Activated T-cell treated with anti-CD3 and anti-CD28 coated beads for 1 hour (primary cell): ENCODE measurements at regions not wholly inside any gene's neighbourhood (a gene's known extent, or its start where the extent isn't known, plus 50 kb on each side); places are given as distances from the start of the nearest gene placed in this dataset.

Experiments used
- DNase-seq: peaks from one replicate; pipeline ENCODE4 v3.0.0-alpha.2; 2020; ENCODE audit warnings: low read depth

DNA sequence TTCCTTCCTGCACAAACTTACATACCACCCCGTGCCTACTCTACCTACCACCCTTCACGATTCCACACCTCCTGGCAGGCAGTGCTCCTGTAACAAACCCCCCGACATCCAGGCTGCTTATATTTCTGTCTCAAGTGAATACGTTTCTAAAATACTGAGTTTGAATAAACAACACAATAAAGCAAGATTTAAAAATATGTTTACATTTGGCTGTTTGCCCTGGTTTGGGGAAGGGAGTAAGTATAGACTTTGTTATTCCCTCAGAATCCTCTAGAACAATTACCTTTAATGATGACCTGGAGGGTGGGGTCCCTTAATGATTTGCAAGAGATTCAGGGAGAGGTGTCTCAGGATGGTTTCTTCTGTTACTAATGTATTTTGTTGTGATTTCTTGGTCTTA lies 402.6 kb upstream of the TBL1XR1 start:
- DNase-seq: no peak

DNA sequence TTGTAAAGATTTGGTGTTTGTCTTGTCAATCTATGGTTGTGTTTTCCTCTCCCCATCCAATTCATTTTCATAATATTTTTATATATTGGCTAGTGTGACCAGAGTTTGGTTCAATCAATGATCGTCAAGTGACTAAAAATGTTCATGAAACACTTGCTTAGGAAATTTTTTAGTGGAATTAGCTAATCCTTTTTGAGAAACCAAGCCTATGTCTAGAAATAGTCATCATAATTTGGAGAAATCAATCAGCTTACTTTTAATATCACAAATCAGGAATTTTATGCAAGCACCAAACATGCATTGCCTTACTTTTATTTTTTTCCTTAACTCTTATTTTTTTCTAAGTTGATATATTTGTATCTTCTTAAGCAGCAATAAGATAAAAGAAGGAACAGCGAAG lies 403.1 kb upstream of the TBL1XR1 start:
- DNase-seq: no peak

DNA sequence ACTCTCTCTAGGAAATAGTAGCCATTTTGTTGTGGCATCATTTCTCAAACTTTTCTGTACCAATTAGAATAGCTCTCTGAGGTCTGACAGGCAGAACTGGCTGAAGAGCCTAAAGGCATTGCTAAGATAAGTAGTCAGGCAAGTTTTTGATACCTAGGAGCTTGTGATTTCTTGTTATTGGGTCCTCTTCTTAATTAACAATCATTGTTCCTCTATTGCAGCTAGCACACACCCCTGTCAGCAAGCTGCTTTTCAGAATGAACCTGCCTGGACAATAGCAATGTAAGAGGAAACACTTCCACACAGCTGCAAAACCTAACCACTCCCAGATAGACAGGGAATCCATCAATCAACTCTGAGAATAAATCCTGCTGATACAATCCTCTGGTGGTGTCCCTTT lies 403.9 kb upstream of the TBL1XR1 start:
- no peak for DNase-seq

DNA sequence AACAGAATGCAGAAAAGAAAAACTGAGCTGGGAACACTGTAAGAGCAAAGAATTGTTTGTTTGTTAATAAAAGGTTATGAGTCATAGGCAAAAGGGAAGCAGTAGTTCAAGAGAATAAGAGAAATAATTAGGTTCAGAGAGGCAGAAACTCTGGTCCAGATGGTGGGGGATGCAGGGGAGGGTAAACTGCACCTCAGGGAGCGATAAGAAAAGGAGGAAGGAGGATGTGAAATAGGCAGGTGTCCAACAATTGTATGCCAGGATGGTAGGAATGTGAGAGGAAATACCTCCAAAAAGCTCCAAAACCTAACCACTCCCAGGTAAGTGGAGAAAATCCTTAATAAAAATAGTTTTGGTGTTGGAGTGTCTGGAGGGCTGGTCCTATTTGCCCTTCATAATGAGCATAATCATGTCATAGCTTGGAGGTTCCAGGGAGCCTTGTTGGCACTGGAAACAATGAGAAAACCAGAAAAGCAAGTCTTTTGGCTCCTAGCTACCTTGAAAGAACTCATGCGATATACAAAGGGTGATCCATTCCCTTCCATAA lies 405.4 kb upstream of the TBL1XR1 start:
- no peak for DNase-seq

DNA sequence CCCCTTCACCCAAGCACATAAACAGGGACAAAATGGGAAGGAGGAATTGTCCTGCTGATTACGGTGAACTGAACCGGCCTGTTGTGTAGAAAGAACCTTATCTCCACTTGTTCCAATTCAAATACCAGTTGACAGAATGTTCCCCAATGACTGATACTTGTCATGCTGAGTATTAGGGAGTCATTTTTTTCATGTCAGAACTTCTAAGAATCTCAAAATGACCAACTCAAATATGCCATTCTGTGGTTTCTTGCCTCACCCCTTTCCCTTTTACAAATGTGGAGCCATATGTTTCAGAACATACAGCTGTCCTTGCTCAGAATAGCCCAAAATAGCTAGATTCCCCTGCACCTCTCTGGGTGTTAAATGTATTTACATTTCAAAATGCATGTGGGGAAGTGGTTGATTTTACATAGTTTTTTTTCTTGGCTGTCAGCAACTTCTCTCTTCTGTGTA lies 405.9 kb upstream of the TBL1XR1 start:
- no peak for DNase-seq

DNA sequence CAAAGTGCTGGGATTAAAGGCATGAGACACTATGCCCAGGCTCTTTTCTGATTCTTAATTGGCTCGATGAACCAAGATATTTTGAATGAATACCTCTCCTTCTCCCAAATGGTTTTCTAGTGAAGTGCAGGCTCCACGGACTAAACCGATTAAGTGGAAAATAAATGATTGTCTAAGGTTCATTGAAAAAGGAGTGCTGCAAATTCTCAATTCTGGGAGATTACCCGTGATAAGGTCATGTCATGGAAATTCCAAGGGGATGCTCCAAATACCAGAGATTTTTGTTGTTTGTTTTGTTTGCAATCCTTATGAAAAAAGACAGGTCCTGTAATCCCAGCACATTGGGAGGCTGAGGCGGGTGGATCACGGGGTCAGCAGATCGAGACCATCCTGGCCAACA lies 406.9 kb upstream of the TBL1XR1 start:
- DNase-seq: no peak

DNA sequence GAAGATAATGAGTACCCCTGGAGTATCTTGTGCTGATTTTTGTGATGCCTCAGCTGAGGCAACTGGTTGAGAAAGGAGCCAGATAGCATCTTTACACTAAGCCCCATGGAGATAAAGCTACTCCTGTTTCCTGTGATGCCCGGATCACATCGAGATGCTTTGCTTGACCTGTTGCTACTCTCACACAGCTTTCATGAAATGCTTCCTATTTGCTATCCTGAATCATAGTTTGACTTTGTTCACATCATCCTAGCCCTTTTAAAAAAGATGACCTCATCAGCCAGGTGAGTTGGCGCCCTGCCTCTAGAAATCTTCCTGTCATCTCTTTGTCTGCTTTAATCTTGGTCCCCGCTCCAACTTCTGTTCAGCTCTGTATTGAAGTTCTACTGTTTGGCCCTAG lies 409.6 kb upstream of the TBL1XR1 start:
- no peak for DNase-seq

DNA sequence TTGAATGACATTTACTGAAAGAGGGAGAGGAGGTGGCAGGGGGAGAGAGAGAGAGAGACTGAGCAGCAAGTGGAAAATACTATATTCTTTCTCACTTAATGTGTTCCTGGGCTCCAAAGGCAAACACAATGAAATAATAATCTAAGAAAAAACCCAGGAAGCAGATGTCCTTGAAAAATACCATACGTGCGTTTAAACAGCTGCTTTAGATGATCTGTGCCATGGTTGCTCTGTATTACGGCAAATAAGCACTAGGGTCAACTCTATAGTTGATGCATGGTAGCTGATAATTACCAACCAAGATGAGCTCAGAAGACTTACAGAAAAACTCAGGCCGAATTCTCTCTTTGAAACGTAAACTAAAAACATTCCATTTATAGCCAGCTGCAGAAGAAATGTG lies 410.3 kb upstream of the TBL1XR1 start:
- DNase-seq: no peak

DNA sequence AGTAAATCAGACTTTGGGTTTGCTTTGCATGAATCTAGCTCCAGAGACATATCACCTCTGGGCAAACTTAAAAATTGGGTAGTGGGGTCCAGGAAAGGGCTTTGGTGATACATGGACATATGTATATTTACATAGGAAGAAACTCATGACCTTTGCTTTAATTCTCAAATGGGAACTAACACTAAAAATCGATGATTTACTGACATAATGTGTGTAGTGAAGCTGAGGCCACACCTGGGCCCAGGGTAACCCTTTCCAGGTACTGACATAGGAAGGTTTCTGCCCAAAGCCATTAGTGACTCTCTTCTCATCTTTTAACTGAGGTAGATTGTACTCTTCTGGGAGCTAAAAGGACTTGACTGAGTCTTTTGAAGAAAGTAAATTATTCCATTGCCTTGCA lies 411.2 kb upstream of the TBL1XR1 start:
- no peak for DNase-seq

DNA sequence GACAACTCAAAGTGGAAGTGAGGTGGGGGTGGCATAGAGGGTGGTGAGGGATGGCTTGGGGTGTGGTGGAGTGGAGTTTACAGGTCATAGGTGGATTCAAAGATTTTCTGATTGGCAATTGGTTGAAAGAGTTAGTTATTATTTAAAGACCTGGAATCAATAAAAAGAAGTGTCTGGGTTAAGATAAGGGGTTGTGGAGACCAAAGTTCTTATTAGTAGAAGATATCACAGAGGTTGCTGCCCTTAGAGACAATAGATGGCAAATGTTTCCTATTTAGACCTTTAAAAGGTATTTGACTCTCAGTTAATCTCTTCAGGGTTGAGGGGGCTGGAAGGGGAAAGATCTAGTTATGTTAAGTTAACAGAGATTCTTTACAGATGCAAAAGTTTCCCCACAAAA lies 412.3 kb upstream of the TBL1XR1 start:
- DNase-seq: no peak

DNA sequence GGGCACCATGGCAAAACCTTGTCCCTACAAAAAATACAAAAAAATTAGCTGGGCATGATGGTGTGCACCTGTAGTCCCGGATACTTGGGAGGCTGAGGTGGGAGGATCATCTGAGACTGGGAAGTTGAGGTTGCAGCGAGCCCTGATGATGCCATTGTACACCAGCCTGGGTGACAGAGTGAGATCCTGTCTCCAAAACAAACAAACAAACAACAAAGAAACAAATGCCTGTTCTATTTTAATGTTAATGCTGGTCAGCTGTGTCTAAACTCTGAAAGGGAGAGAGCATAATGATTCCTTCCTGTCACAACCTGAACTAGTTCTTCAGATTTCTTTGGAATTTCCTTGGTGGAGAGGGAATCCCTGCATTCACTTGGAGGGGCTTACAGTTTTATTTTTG lies 413.0 kb upstream of the TBL1XR1 start:
- DNase-seq: no peak

DNA sequence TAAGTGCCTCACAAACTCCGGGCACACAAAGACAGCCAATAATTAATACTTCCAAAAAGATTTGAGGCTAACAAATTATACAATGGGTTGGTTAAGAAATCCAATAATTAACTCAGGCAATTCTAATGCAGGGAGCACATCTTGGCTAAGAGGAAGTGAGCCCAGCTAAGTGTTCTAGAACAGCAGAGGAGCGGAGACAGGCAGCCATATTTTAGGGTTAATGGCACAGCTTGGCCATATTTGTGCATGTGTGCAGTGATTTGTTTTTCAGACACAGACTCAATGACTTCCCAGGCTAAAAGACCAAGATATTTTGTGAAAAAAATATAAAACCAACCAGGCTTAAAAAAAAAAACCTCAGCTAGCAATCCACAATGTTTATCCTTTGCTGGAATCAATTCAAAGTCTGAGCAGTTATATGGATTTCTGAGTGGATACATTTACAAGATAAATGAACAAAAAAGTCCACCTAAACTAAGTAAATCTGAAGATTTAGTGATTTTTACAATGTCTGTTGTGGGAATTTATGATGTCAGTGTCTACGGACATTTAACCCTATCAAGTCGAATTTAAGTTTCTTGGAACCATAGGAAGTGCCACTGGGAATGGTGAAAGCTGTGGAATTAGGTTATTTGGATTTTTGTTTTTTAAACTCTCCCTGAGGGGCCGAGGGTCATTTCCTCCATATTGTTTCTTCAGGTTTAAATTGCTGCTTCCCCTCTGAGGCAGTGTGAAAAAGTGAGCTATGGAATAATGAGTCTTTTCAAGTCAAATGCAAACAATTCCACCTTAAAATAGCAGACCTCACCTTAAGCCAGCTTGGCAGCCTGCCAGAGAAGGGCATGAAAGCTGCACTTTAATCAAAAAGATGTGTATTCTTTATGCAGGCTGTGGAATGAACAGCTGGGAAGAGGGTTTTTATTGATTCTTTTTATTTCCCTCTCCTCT lies 413.7 kb upstream of the TBL1XR1 start:
- peak; percentile 23 for DNase-seq

DNA sequence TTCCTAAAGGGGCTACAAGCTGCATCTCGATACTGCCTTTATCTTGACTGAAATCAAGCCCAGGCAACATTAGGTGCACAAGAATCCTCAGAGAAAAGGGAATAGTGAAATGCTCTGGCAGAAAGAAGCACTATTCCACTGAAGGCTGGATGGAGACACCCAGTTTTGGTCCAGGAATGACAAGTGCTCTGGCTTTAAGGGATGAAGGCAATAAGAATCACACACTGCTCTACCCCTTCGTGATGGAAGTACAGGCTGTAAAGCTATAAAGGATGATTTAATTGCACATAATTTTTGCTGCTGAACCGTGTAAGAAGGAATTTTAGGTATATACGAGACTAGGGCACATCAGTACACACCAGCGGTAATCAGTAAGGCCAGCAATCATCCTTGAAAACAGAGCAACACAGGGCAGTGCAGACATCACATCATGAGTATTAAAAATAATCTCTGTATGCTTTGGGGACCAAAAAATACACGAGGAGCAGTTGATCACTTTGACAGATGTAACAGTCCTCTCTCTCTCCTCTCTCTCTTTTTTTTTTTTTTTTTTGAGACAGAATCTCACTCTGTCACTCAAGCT lies 414.6 kb upstream of the TBL1XR1 start:
- DNase-seq: no peak

DNA sequence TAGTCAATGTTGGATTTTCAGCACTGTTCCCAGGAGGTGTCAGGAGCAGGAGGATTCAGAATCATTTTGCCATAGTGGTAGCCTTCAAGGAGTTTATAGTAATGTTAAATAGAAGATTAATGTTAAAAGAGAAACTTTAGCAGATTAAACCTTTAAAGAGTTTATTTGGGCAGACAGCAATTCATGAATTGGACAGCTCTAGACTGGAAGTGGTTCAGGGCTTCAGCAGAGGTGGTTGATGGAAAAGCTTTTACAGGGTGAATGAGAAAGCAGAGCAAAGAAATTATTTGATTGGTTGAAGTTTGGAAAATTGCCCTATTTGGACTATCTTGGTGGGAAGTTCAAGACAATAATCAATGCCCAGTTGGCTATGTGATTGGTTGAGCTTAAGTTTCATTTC lies 416.6 kb upstream of the TBL1XR1 start:
- DNase-seq: no peak

DNA sequence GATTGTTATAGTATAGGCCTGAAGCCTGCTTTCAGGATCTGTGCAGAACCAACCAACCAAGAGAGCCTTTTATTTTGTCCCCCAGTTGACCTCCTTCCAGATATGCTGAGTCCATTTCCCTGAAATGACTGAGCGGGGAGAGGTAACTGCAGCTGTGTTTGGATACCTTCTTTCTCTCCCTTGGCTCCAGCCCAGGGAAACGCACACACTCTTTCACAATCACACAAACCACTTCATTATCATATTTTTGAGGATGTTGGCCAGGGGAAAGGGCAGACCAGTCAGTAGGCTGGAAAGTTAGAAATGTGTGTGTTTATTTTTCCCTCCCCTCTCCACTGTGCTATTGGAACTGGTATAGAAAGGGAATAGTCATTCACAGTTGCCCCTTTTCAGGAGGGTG lies 417.7 kb upstream of the TBL1XR1 start:
- no peak for DNase-seq

DNA sequence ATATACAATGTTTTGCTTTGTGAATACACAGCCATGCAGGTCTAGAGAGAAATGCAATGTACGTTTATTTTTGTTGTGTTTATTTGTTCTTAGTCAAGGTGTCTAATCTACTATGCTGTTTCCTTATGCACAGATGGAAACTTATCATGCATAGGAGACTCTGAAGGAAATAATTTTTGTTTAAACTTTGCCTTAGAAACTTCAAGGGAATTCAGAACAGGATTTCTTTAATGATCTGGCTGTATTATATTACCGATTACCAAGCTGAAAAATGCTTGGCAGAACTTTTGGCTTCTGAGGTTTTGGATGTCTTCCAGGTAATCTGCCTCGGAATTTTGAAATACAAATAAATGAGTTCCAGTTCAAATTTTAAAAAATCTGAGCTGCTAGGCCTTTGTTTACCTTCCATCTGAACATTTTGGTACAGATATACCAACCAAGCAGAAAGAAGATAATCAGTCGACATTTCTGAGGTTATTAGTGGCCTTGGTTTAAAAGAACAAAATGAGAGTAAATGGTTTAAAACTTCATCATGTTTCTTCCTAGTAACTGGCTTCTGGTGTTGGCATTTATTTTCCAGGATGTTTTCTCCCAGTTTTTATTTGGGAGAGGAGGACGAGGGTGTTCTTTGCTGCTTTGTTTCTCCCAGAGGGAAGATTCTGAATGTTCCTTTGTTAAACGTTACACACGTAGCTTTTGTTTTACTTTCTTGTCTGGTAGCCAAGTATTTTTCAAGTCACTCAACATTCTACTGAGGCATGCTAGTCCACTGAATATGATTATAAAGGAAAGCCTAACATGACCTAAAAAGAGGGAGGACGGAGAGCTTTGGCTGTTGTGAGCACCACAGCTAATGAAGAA lies 421.8 kb upstream of the TBL1XR1 start:
- DNase-seq: no peak

DNA sequence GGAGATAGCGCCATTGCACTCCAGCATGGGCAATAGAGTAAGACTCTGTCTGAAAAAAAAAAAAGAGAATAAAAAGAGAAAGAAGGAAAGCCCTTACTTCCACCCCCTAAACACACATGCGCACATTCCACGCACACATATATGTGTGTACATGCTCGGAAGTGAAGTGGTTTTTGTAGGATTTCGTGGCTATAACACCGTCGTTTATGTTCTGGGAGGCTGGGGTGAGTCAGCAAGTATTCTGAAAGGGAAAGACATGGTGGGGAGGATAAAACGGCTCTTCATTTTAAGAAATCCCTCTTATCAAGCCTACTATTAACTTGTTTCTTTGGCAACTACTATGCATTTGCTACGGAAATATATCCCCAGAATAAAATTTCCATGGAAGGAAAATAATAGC lies 422.8 kb upstream of the TBL1XR1 start:
- DNase-seq: no peak

DNA sequence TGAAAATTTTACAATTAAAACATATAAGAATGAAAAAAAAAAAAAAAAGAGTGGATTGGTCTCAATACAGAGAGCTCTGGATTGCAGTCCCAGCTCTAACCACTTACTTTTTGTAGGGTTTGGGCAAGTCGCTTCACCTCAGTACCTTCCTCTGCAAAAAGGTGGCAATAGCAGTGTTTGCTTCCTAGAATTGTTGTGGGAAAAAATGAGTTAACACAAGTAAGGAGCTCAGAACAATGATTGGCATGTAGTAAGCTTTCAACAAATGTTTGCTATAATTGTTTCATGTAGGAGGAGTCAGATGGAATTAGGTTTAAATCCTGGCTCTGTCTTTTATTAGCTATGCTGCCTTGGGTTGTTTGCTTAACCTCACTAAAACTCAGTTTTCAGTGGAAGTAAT lies 425.2 kb upstream of the TBL1XR1 start:
- no peak for DNase-seq

DNA sequence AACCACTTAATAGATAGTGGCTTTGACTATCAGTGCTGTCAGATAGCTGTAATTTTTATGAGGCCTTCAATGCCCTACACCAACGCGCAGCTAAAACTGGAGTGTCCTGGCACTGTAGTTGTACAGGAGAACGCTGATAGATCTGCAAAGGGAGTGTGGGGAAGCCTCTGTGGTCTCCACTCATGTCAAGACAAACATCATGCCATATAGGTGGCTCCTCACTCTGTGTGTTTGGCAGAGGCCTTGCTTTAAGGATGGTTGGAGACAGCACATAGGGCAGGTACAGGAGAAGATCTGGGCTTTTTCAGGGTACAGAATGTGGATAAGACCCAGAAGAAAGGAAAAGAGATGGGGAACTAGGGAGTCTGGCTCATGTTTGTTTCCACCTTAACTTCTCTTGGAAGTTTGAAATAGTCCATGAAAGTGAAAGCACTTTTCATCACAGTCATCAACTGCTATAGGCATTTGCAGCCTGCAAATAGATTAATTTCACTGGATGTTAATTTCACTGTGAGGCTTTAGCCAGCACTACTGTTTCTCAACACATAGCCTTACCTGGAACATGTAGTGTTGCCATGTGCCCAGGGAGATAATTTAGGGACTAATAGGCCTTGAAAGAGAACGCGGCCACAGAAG lies 425.8 kb upstream of the TBL1XR1 start:
- DNase-seq: no peak

DNA sequence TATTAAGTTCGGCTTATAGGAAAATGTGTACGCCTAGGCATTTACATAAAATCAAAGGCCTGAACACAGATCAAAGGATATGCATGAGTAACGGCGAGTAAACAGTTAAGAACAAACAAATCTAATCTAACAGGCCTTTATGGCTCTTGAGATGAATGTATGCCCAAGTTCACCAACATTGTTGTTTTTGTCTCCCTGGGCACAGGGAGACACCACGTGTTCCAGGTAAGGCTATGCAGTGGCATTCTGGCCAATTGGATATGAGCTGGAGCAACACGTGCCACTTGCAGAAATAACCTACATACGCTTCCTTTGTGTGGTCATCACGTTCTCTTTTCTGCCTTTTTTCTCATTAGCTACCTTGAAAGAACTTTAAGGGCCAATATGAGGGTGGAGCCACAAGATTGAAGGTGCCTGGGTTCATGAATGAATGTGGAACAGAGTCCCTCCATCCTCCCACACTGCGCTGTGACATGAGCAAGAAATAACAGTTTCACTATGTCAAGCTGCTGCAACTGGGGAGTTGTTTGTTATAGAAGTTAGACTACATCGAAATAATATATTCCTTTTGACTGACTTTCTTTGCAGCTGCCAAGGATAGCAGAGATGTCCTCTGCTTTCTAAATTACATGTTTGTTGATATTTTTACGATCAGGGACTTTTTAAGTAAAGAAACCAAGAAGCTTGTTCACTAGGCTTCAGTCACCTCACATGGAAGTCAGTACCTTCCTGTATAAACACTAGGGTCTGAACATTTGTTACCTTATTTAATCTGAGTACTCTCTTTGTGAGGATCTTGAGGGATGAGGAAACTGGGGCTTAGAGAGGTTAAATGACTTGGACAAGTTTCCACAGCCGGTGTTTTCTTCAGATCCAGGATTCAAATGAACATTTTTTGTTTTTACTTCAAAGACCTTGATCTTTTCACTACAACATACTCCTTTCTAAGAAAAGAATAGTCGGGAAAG lies 427.5 kb upstream of the TBL1XR1 start:
- no peak for DNase-seq

DNA sequence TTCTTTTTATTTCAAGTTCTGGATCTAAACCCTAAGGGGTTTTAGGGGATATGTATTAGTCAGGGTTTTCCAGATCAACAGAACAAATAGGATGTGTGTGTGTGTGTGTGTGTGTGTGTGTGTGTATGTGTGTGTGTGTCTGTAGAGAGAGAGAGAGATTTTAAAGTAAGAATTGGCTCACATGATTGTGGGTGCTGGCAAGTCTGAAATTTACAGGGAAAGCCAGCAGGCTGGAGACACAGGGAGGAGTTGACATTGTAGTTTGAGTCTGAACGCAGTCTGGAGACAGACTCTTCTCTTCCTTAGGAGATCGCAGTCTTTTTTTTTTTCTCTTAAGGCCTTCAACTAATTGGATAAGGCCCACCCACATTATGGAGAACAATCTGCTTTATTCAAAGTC lies 428.8 kb upstream of the TBL1XR1 start:
- DNase-seq: no peak
